ENCODE measurements at regions not wholly inside any gene's neighbourhood (a gene's known extent, or its start where the extent isn't known, plus 50 kb on each side); places are given as distances from the start of the nearest gene placed in this dataset.
A peak's percentile ranks its signal among the peaks of the same experiment; 100 is the strongest.

- DNase-seq (no peak), ATAC-seq (no peak), FAIRE-seq (peak; percentile 71)
- H3K27ac ChIP-seq = no peak overlapping the region
- WGBS, 2 donors = 60 to 89% methylated on average over 1 of the region's 1 CpG
- H3K27me3 ChIP-seq = no peaks in the 10 kb centered on the region
- no peaks in the 10 kb centered on the region for H3K9me3 ChIP-seq
- intact Hi-C loops (cut with DNase I) = no loop called here
- no peak overlapping the region for H3K4me3 ChIP-seq
- TF ChIP-seq CTCF (IDR thresholded peaks at IDR 0.05) = no peak
- no peaks in the 10 kb centered on the region for H3K36me3 ChIP-seq
- peaks cover 0 to 4% (median 0%) of the 10 kb centered on the region in 3 donors for H3K4me1 ChIP-seq
Observed at GRCh38 chr15:38127306-38127771, 125.3 kb upstream of the SPRED1 start.

GRCh38 chr15:38128341-38128781, 124.3 kb upstream of the SPRED1 start:
- no peak for FAIRE-seq
- no peak overlapping the region for H3K4me3 ChIP-seq
- no peaks in the 10 kb centered on the region for H3K9me3 ChIP-seq
- ATAC-seq = peak in 1 of 4 donors; percentile 8
- H3K4me1 ChIP-seq = peaks cover 0 to 4% (median 0%) of the 10 kb centered on the region in 3 donors
- H3K27ac ChIP-seq = peak overlapping the region in 1 of 4 donors; percentile 45
- DNase-seq = no peak
- intact Hi-C loops (cut with DNase I) = no loop called here
- H3K27me3 ChIP-seq = no peaks in the 10 kb centered on the region
- TF ChIP-seq CTCF (IDR thresholded peaks at IDR 0.05) = no peak
- no peaks in the 10 kb centered on the region for H3K36me3 ChIP-seq
- 51 to 61% methylated on average over 3 of the region's 3 CpGs for WGBS, 2 donors

- no peaks in the 10 kb centered on the region for H3K27me3 ChIP-seq
- ATAC-seq (no peak), FAIRE-seq (no peak), DNase-seq (no peak)
- H3K4me1 ChIP-seq = peaks cover 0 to 4% (median 0%) of the 10 kb centered on the region in 3 donors
- no peaks in the 10 kb centered on the region for H3K9me3 ChIP-seq
- intact Hi-C loops (cut with DNase I) = no loop called here
- H3K36me3 ChIP-seq = no peaks in the 10 kb centered on the region
- H3K27ac ChIP-seq = no peak overlapping the region
- H3K4me3 ChIP-seq = no peak overlapping the region
- TF ChIP-seq CTCF (IDR thresholded peaks at IDR 0.05) = no peak
- 48 to 57% methylated on average over 2 of the region's 2 CpGs for WGBS, 2 donors
Observed at GRCh38 chr15:38128921-38129320, 123.7 kb upstream of the SPRED1 start.

- 59 to 77% methylated on average over 12 of the region's 12 CpGs for WGBS, 2 donors
- ATAC-seq = peak in 3 of 4 donors; percentile 63 to 69 (median 68)
Observed at GRCh38 chr15:38129531-38130204, 123.0 kb upstream of the SPRED1 start.

More at GRCh38 chr15:38129531-38130204, 123.0 kb upstream of the SPRED1 start:
- H3K4me3 ChIP-seq = no peak overlapping the region
- no peaks in the 10 kb centered on the region for H3K27me3 ChIP-seq
- H3K9me3 ChIP-seq = no peaks in the 10 kb centered on the region
- H3K27ac ChIP-seq = peak overlapping the region in 2 of 4 donors; percentile 10 to 14
- no peak for TF ChIP-seq CTCF (IDR thresholded peaks at IDR 0.05)
- H3K4me1 ChIP-seq = peaks cover 0 to 4% (median 0%) of the 10 kb centered on the region in 3 donors
- H3K36me3 ChIP-seq = no peaks in the 10 kb centered on the region
- peak; percentile 57 for FAIRE-seq
- peak in 3 of 6 donors; percentile 23 to 67 (median 28) for DNase-seq
- intact Hi-C loops (cut with DNase I) = no loop called here

Measured in pancreas (tissue), 10 donors.